Esophagus muscularis mucosa (tissue), 4 donors: ENCODE measurements at regions not wholly inside any gene's neighbourhood (a gene's known extent, or its start where the extent isn't known, plus 50 kb on each side); places are given as distances from the start of the nearest gene placed in this dataset.
"Not testable (repeated sequence)": the region's sequence is repeated elsewhere in the genome, so short reads cannot be mapped to it uniquely, and the experiment has no call there.

Experiments used
- DNase-seq: peaks from one replicate; pipeline ENCODE4 v3.0.0-alpha.2; 2017; ENCODE audit errors: extremely low spot score
- H3K27ac ChIP-seq, 4 donors: fragments of 200-600 bp; sonication (generic); replicated peaks in 1 of 4; 1 replicate in 3 of 4; 2 replicates in 1 of 4; pipeline ENCODE4 v1.5.1; 2016 to 2019; ENCODE audit warnings: mild to moderate bottlenecking in 1 of 4
- H3K27me3 ChIP-seq, 4 donors: fragments of 200-600 bp; sonication (generic); one replicate each; pipeline versions ENCODE4 v1.5.1 to v1.6.0; 2016 to 2019
- H3K36me3 ChIP-seq, 4 donors: fragments of 200-600 bp; sonication (generic); one replicate each; pipeline ENCODE4 v1.5.1; 2016 to 2019
- H3K4me1 ChIP-seq, 4 donors: fragments of 200-600 bp; sonication (generic); one replicate each; pipeline ENCODE4 v1.5.1; 2016 to 2019
- H3K4me3 ChIP-seq, 4 donors: fragments of 200-600 bp; sonication (generic); 1 replicate in 2 of 4; 2 replicates in 2 of 4; pipeline ENCODE4 v1.5.1; 2016 to 2019; ENCODE audit warnings: mild to moderate bottlenecking in 4 of 4, moderate library complexity in 1 of 4
- H3K9me3 ChIP-seq, 4 donors: fragments of 200-600 bp; sonication (generic); 1 replicate in 3 of 4; 2 replicates in 1 of 4; pipeline ENCODE4 v1.5.1; 2016 to 2019
- EP300 ChIP-seq: sonication (generic); formaldehyde crosslinking; IDR thresholded peaks from one replicate; pipeline ENCODE4 v1.6.1; 2017; ENCODE audit warnings: antibody characterized with exemption
- POLR2A ChIP-seq: fragments of 450-650 bp; IDR thresholded peaks from one replicate; pipeline ENCODE4 v1.6.1; 2017; ENCODE audit warnings: antibody characterized with exemption, moderate library complexity, mild to moderate bottlenecking, low read depth
- POLR2AphosphoS5 ChIP-seq, 2 donors: sonication (generic); formaldehyde crosslinking; IDR thresholded peaks; one replicate each; pipeline ENCODE4 v1.6.1; 2017; ENCODE audit warnings: antibody characterized with exemption in 2 of 2
- WGBS: methylation state at CpG from one replicate; pipeline ENCODE4 v1.1.5; 2018; 5-methylcytosine and 5-hydroxymethylcytosine counted together
- intact Hi-C: fragments of 100-400 bp; cut with DNase I; formaldehyde crosslinking; loops from one replicate; pipeline ENCODE4 v1.15.1; 2023
- TF ChIP-seq, protein P1 (sequence below), 3 experiments: fragments of 200-600 bp in 2 of 3; fragments of 450-650 bp in 1 of 3; sonication (generic) in 2 of 3; IDR thresholded peaks; one replicate each; pipeline ENCODE4 v1.5.1; 2017 to 2019; ENCODE audit warnings: antibody characterized with exemption in 3 of 3, mild to moderate bottlenecking in 2 of 3, moderate library complexity in 1 of 3

DNA sequence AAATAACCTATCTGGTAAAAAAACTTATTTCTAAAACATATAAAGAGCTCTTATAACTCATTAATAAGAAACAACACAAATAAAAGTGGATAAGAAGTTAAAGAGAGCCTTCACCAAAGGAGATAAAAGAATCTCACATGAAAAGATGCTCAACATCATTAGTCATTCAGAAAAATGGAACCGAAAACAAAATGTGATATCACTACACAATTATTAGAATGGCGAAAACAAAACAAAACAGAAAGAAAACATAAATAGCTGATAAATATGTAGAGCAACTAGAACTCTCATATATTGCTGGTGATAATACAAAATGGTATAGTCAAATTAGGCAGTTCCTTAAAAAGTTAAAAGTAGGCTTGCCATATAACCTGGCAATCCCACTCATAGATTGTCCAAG, 1109.3 kb downstream of the PLA2G4A start:
- no peaks in the 10 kb centered on the region for H3K36me3 ChIP-seq
- no peaks in the 10 kb centered on the region for H3K4me1 ChIP-seq
- TF ChIP-seq POLR2AphosphoS5 (IDR thresholded peaks at IDR 0.05): no peak
- no peak for TF ChIP-seq EP300
- TF ChIP-seq POLR2A: no peak
- TF ChIP-seq, protein P1, sequence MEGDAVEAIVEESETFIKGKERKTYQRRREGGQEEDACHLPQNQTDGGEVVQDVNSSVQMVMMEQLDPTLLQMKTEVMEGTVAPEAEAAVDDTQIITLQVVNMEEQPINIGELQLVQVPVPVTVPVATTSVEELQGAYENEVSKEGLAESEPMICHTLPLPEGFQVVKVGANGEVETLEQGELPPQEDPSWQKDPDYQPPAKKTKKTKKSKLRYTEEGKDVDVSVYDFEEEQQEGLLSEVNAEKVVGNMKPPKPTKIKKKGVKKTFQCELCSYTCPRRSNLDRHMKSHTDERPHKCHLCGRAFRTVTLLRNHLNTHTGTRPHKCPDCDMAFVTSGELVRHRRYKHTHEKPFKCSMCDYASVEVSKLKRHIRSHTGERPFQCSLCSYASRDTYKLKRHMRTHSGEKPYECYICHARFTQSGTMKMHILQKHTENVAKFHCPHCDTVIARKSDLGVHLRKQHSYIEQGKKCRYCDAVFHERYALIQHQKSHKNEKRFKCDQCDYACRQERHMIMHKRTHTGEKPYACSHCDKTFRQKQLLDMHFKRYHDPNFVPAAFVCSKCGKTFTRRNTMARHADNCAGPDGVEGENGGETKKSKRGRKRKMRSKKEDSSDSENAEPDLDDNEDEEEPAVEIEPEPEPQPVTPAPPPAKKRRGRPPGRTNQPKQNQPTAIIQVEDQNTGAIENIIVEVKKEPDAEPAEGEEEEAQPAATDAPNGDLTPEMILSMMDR (IDR thresholded peaks at IDR 0.05): no peak
- no peaks in the 10 kb centered on the region for H3K9me3 ChIP-seq
- no peak overlapping the region for H3K27ac ChIP-seq
- no peak for DNase-seq
- no peaks in the 10 kb centered on the region for H3K27me3 ChIP-seq
- WGBS: 50% methylated on average over 2 of the region's 2 CpGs
- intact Hi-C loops: no loop called here
- H3K4me3 ChIP-seq: no peak overlapping the region

DNA sequence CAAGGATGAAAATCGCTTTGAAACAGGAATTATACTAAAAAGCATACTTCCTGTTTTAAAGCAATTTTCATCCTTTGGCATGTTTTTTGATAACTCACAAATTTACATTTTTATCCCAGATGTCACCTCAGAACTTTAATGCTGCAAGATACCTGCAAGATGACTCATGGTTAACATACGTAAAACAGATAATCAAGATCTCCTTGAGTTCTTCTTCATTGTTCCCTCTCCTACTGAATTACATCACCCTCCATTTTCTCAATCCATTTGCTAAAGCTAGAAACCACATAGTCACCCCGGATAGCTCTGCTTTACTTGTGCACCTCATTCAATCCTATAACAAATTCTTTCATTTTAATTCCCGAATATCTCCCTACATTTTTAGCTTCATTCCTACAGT, 1114.2 kb downstream of the PLA2G4A start:
- no peaks in the 10 kb centered on the region for H3K4me1 ChIP-seq
- TF ChIP-seq POLR2AphosphoS5 (IDR thresholded peaks at IDR 0.05): no peak
- no peak for TF ChIP-seq EP300
- TF ChIP-seq, protein P1 (IDR thresholded peaks at IDR 0.05): no peak
- TF ChIP-seq POLR2A: no peak
- WGBS: 86% methylated on average over 4 of the region's 4 CpGs
- DNase-seq: no peak
- intact Hi-C loops: no loop called here
- no peaks in the 10 kb centered on the region for H3K36me3 ChIP-seq
- no peak overlapping the region for H3K4me3 ChIP-seq
- no peak overlapping the region for H3K27ac ChIP-seq
- peaks cover 0 to 11% (median 7%) of the 10 kb centered on the region in 4 donors for H3K9me3 ChIP-seq
- no peaks in the 10 kb centered on the region for H3K27me3 ChIP-seq

DNA sequence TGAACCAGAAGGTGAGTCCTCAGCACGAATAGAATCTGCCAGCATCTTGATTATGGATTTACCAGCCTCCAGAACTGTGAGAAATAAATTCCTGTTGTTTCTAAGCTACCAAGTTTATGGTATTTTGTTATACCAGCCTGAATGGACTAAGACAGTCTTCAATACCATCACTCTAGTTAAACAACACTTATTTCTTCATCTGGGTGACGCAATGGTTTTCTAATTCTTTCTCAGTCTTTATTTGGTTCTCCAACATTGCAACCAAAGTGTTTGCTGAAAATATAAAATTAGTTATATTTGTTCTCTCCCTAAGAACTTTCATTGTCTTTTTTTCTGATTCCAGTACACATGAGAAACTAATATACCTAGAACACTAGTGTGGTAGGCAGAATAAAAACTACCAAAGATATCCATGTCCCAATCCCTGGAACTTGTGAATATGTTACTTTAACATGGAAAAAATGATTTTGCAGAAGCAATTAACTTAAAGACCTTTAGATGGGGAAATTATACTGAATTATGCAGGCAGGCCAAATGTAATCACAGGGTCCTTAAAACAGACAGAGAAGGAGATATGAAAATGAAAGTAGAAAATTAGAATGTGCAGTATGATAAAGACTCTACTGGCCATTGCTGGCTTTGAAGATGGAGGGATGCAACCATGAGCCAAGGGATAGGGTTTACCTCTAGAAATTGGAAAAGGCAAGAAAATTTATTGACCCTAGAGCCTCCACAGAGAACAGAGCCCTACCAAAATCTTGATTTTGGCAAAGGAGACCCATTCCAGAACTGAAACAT, 1115.1 kb downstream of the PLA2G4A start:
- no peak for DNase-seq
- H3K9me3 ChIP-seq: peaks cover 0 to 11% (median 7%) of the 10 kb centered on the region in 4 donors
- H3K27ac ChIP-seq: no peak overlapping the region
- H3K27me3 ChIP-seq: no peaks in the 10 kb centered on the region
- no peaks in the 10 kb centered on the region for H3K4me1 ChIP-seq
- H3K36me3 ChIP-seq: no peaks in the 10 kb centered on the region
- 49% methylated on average over 2 of the region's 2 CpGs for WGBS
- intact Hi-C loops: no loop called here
- TF ChIP-seq, protein P1 (IDR thresholded peaks at IDR 0.05): no peak
- TF ChIP-seq EP300 (no peak), POLR2A (no peak), POLR2AphosphoS5 (IDR thresholded peaks at IDR 0.05) (no peak)
- no peak overlapping the region for H3K4me3 ChIP-seq

DNA sequence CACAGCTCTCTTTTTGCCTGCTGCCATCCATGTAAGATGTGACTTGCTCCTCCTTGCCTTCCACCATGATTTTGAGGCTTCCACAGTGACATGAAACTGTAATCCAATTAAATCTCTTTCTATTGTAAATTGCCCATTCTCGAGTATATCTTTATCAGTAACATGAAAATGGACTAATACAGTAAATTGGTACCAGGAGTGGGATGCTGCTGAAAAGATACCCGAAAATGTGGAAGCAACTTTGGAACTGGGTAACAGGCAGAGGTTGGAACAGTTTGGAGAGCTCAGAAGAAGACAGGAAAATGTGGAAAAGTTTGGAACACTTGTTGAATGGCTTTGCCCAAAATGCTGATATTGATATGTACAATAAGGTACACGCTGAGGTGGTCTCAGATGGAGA, 1117.9 kb downstream of the PLA2G4A start:
- H3K9me3 ChIP-seq: peaks cover 0 to 18% (median 12%) of the 10 kb centered on the region in 4 donors
- H3K36me3 ChIP-seq, intact Hi-C loops, H3K4me1 ChIP-seq, H3K27ac ChIP-seq, DNase-seq, H3K27me3 ChIP-seq, H3K4me3 ChIP-seq: not testable (repeated sequence)
- 84% methylated on average over 3 of the region's 3 CpGs for WGBS

DNA sequence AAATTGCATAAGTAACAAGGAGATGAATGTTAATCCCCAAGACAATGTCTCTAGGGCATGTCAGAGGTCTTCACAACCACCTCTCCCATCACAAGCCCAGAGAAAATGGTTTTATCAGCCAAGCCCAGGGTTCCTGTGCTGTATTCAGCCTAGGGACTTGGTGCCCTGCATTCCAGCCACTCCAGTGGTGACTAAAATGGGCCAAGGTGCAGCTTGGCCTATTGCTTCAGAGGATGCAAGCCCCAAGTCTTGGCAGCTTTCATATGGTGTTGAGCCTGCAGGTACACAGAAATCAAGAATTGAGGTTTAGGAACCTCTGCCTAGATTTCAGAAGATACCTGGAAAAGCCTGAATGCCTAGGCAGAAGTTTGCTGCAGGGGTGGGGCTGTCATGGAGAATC, 1118.6 kb downstream of the PLA2G4A start:
- Histone ChIP-seq H3K27ac (no peak overlapping the region), H3K27me3 (no peaks in the 10 kb centered on the region), H3K4me3 (no peak overlapping the region), H3K9me3 (peaks cover 0 to 23% (median 18%) of the 10 kb centered on the region in 4 donors), H3K36me3 (no peaks in the 10 kb centered on the region), H3K4me1 (no peaks in the 10 kb centered on the region)
- TF ChIP-seq, protein P1 (IDR thresholded peaks at IDR 0.05): no peak
- DNase-seq: no peak
- intact Hi-C loops: no loop called here
